ENCODE measurements at regions not wholly inside any gene's neighbourhood (a gene's known extent, or its start where the extent isn't known, plus 50 kb on each side); places are given as distances from the start of the nearest gene placed in this dataset.

- ChIA-PET CTCF (no interaction called here), POLR2A (ENCODE audit: unreplicated experiment) (no interaction called here)
- Histone ChIP-seq H3K27ac (no peak overlapping the region), H3K79me2 (ENCODE audit: low read depth) (no peaks in the 10 kb centered on the region), H4K20me1 (ENCODE audit: insufficient read depth) (no peaks in the 10 kb centered on the region), H3K9me2 (ENCODE audit: insufficient read depth) (0 out of 2 replicates have a peak, but pooled peaks cover 6% of the 10 kb centered on the region), H3K27me3 (ENCODE audit: insufficient read depth, low read depth) (no peaks in the 10 kb centered on the region), H3K9me3 (ENCODE audit: insufficient read depth, low read depth) (no peaks in the 10 kb centered on the region), H2AFZ (no peak overlapping the region), H3F3A (ENCODE audit: insufficient read depth, low read depth) (no peaks in the 10 kb centered on the region), H3K36me3 (ENCODE audit: low read depth) (no peaks in the 10 kb centered on the region), H3K4me3 (no peak overlapping the region), H3K4me2 (no peak overlapping the region), H3K4me1 (replicated peaks; ENCODE audit: insufficient read depth) (no peaks in the 10 kb centered on the region)
- no peak for DNase-seq
- intact Hi-C loops (cut with micrococcal nuclease; ENCODE audit: unreplicated experiment), result no loop called here
- BruUV-seq (replicated peaks), result no TSS peak
- no peak for TF ChIP-seq EZH2 (IDR thresholded peaks at IDR 0.05; ENCODE audit: low read depth)
- TF ChIP-seq, protein P1, sequence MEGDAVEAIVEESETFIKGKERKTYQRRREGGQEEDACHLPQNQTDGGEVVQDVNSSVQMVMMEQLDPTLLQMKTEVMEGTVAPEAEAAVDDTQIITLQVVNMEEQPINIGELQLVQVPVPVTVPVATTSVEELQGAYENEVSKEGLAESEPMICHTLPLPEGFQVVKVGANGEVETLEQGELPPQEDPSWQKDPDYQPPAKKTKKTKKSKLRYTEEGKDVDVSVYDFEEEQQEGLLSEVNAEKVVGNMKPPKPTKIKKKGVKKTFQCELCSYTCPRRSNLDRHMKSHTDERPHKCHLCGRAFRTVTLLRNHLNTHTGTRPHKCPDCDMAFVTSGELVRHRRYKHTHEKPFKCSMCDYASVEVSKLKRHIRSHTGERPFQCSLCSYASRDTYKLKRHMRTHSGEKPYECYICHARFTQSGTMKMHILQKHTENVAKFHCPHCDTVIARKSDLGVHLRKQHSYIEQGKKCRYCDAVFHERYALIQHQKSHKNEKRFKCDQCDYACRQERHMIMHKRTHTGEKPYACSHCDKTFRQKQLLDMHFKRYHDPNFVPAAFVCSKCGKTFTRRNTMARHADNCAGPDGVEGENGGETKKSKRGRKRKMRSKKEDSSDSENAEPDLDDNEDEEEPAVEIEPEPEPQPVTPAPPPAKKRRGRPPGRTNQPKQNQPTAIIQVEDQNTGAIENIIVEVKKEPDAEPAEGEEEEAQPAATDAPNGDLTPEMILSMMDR (conservative IDR thresholded peaks at IDR 0.05), result no peak
Measured at GRCh38 chr1:222028676-222029075, 286.8 kb upstream of the DUSP10 start.

GRCh38 chr1:222028116-222028515 is 286.2 kb upstream of the DUSP10 start:
- no peak overlapping the region for H3K27ac ChIP-seq
- no peaks in the 10 kb centered on the region for H3K79me2 ChIP-seq (ENCODE audit: low read depth)
- H3K9me3 ChIP-seq (ENCODE audit: insufficient read depth, low read depth), result no peaks in the 10 kb centered on the region
- CTCF ChIA-PET, result no interaction called here
- H3K4me3 ChIP-seq, result no peak overlapping the region
- no TSS peak for BruUV-seq (replicated peaks)
- no peaks in the 10 kb centered on the region for H4K20me1 ChIP-seq (ENCODE audit: insufficient read depth)
- intact Hi-C loops (cut with micrococcal nuclease; ENCODE audit: unreplicated experiment), result no loop called here
- 0 out of 2 replicates have a peak, but pooled peaks cover 4% of the 10 kb centered on the region for H3K9me2 ChIP-seq (ENCODE audit: insufficient read depth)
- H3K27me3 ChIP-seq (ENCODE audit: insufficient read depth, low read depth), result no peaks in the 10 kb centered on the region
- DNase-seq, result no peak
- no peak overlapping the region for H3K4me2 ChIP-seq
- TF ChIP-seq, protein P1 (conservative IDR thresholded peaks at IDR 0.05), result no peak
- no peak for TF ChIP-seq EZH2 (IDR thresholded peaks at IDR 0.05; ENCODE audit: low read depth)
- H3K36me3 ChIP-seq (ENCODE audit: low read depth), result no peaks in the 10 kb centered on the region
- H3K4me1 ChIP-seq (replicated peaks; ENCODE audit: insufficient read depth), result no peaks in the 10 kb centered on the region
- POLR2A ChIA-PET (ENCODE audit: unreplicated experiment), result interaction anchor here (0.8 kb wide), 1 partner anchor 9 kb away, joined by 5 read pairs; no protein-coding TSS in a partner anchor
- no peak overlapping the region for H2AFZ ChIP-seq
- no peaks in the 10 kb centered on the region for H3F3A ChIP-seq (ENCODE audit: insufficient read depth, low read depth)

- Histone ChIP-seq H3K27me3 (ENCODE audit: insufficient read depth, low read depth) (no peaks in the 10 kb centered on the region), H3F3A (ENCODE audit: insufficient read depth, low read depth) (no peaks in the 10 kb centered on the region), H2AFZ (no peak overlapping the region), H3K27ac (no peak overlapping the region), H3K9me2 (ENCODE audit: insufficient read depth) (no peaks in the 10 kb centered on the region), H3K36me3 (ENCODE audit: low read depth) (no peaks in the 10 kb centered on the region), H4K20me1 (ENCODE audit: insufficient read depth) (no peaks in the 10 kb centered on the region), H3K79me2 (ENCODE audit: low read depth) (no peaks in the 10 kb centered on the region), H3K4me3 (no peak overlapping the region), H3K4me2 (no peak overlapping the region), H3K9me3 (ENCODE audit: insufficient read depth, low read depth) (no peaks in the 10 kb centered on the region), H3K4me1 (replicated peaks; ENCODE audit: insufficient read depth) (no peaks in the 10 kb centered on the region)
- TF ChIP-seq, protein P1 (conservative IDR thresholded peaks at IDR 0.05), result no peak
- no peak for TF ChIP-seq EZH2 (IDR thresholded peaks at IDR 0.05; ENCODE audit: low read depth)
- CTCF ChIA-PET, result interaction anchor here (0.6 kb wide), 1 partner anchor 425 kb away, joined by 5 read pairs; no protein-coding TSS in a partner anchor
- POLR2A ChIA-PET (ENCODE audit: unreplicated experiment), result no interaction called here
- intact Hi-C loops (cut with micrococcal nuclease; ENCODE audit: unreplicated experiment), result no loop called here
- no peak for DNase-seq
- BruUV-seq (replicated peaks), result no TSS peak
Measured at GRCh38 chr1:222026280-222026679, 284.4 kb upstream of the DUSP10 start.

Measured in PC-9 (cell line).